Loucy (cell line): ENCODE measurements at regions not wholly inside any gene's neighbourhood (a gene's known extent, or its start where the extent isn't known, plus 50 kb on each side); places are given as distances from the start of the nearest gene placed in this dataset.

Experiments used
- H2AFZ ChIP-seq: fragments of 200-600 bp; sonication (generic); 2 replicates; pipeline ENCODE4 v1.6.0; 2016; ENCODE audit warnings: antibody characterized with exemption, mild to moderate bottlenecking, low read length, moderate library complexity
- H3F3A ChIP-seq: fragments of 200-600 bp; 2 replicates; pipeline ENCODE4 v1.6.0; 2016; ENCODE audit warnings: antibody characterized with exemption, low read depth, mild to moderate bottlenecking
- H3K27me3 ChIP-seq: fragments of 200-600 bp; sonication (generic); 2 replicates; pipeline ENCODE4 v1.6.1; 2014; ENCODE audit warnings: low read length, mild to moderate bottlenecking; ENCODE audit not compliant: insufficient read depth, poor library complexity, severe bottlenecking
- H3K36me3 ChIP-seq: fragments of 200-600 bp; sonication (generic); 2 replicates; pipeline ENCODE4 v1.6.1; 2016; ENCODE audit warnings: low read length; ENCODE audit not compliant: insufficient read depth
- H3K4me1 ChIP-seq: fragments of 200-600 bp; sonication (generic); 2 replicates; pipeline ENCODE4 v1.5.1; 2014; ENCODE audit warnings: low read length, mild to moderate bottlenecking; ENCODE audit not compliant: insufficient read depth, poor library complexity, severe bottlenecking
- H3K4me2 ChIP-seq: fragments of 200-600 bp; sonication (generic); 2 replicates; pipeline ENCODE4 v1.6.0; 2014; ENCODE audit warnings: antibody characterized with exemption, low read length, low read depth, mild to moderate bottlenecking; ENCODE audit not compliant: poor library complexity, severe bottlenecking
- H3K4me3 ChIP-seq: fragments of 200-600 bp; sonication (generic); 2 replicates; pipeline ENCODE4 v1.5.1; 2014; ENCODE audit warnings: low read length, mild to moderate bottlenecking, mixed read lengths; ENCODE audit not compliant: poor library complexity, severe bottlenecking
- H3K79me2 ChIP-seq: fragments of 200-600 bp; sonication (generic); 2 replicates; pipeline ENCODE4 v1.6.1; 2014; ENCODE audit warnings: low read length; ENCODE audit not compliant: insufficient read depth
- H3K9ac ChIP-seq: fragments of 200-600 bp; sonication (generic); 2 replicates; pipeline ENCODE4 v1.6.0; 2014; ENCODE audit warnings: mild to moderate bottlenecking, low read depth, low read length, moderate library complexity; ENCODE audit not compliant: poor library complexity, severe bottlenecking
- H3K9me2 ChIP-seq: fragments of 200-600 bp; sonication (generic); replicated peaks from 2 replicates; pipeline ENCODE4 v1.6.1; 2016; ENCODE audit warnings: low read depth, low read length, mixed read lengths
- H3K9me3 ChIP-seq: fragments of 200-600 bp; sonication (generic); 2 replicates; pipeline ENCODE4 v1.6.1; 2014; ENCODE audit warnings: mild to moderate bottlenecking, antibody characterized with exemption, low read length, low read depth; ENCODE audit not compliant: insufficient read depth
- H4K20me1 ChIP-seq: fragments of 200-600 bp; sonication (generic); 2 replicates; pipeline ENCODE4 v1.6.0; 2014; ENCODE audit warnings: antibody characterized with exemption, low read length, mild to moderate bottlenecking; ENCODE audit not compliant: insufficient read depth, poor library complexity, severe bottlenecking
- CTCF ChIP-seq: fragments of 200-600 bp; sonication (generic); conservative IDR thresholded peaks from 2 replicates; pipeline ENCODE4 v1.5.1; 2014; ENCODE audit warnings: mild to moderate bottlenecking, antibody characterized with exemption, low read length
- EZH2phosphoT487 ChIP-seq: fragments of 200-600 bp; IDR thresholded peaks from 2 replicates; pipeline ENCODE4 v1.6.1; 2018; ENCODE audit warnings: antibody characterized with exemption, mild to moderate bottlenecking, moderate library complexity, borderline replicate concordance

- Histone ChIP-seq H2AFZ (no peak overlapping the region), H3F3A (no peaks in the 10 kb centered on the region), H3K36me3 (no peaks in the 10 kb centered on the region), H3K4me3 (no peak overlapping the region), H3K4me2 (no peak overlapping the region), H3K27me3 (no peaks in the 10 kb centered on the region), H3K79me2 (no peaks in the 10 kb centered on the region), H3K4me1 (no peaks in the 10 kb centered on the region), H3K9me3 (no peaks in the 10 kb centered on the region), H3K9ac (no peak overlapping the region), H3K9me2 (no peaks in the 10 kb centered on the region), H4K20me1 (no peaks in the 10 kb centered on the region)
- no peak for TF ChIP-seq CTCF
Observed at GRCh38 chr2:21244161-21244560, 120.4 kb downstream of the TDRD15 start.

GRCh38 chr2:21245565-21245964, 121.8 kb downstream of the TDRD15 start:
- no peaks in the 10 kb centered on the region for H4K20me1 ChIP-seq
- TF ChIP-seq CTCF (no peak), EZH2phosphoT487 (no peak)
- H3K36me3 ChIP-seq: no peaks in the 10 kb centered on the region
- H2AFZ ChIP-seq: no peak overlapping the region
- H3K9me2 ChIP-seq: no peaks in the 10 kb centered on the region
- no peaks in the 10 kb centered on the region for H3K4me1 ChIP-seq
- H3K79me2 ChIP-seq: no peaks in the 10 kb centered on the region
- no peaks in the 10 kb centered on the region for H3K9me3 ChIP-seq
- H3K27me3 ChIP-seq: no peaks in the 10 kb centered on the region
- no peak overlapping the region for H3K4me2 ChIP-seq
- H3K4me3 ChIP-seq: no peak overlapping the region
- no peak overlapping the region for H3K9ac ChIP-seq
- no peaks in the 10 kb centered on the region for H3F3A ChIP-seq

- no peaks in the 10 kb centered on the region for H3K79me2 ChIP-seq
- no peaks in the 10 kb centered on the region for H3K27me3 ChIP-seq
- no peaks in the 10 kb centered on the region for H4K20me1 ChIP-seq
- no peak overlapping the region for H3K4me3 ChIP-seq
- no peak for TF ChIP-seq EZH2phosphoT487
- TF ChIP-seq CTCF: no peak
- H3K4me2 ChIP-seq: no peak overlapping the region
- no peak overlapping the region for H3K9ac ChIP-seq
- H3K36me3 ChIP-seq: no peaks in the 10 kb centered on the region
- H3F3A ChIP-seq: no peaks in the 10 kb centered on the region
- H2AFZ ChIP-seq: no peak overlapping the region
- H3K9me2 ChIP-seq: no peaks in the 10 kb centered on the region
- no peaks in the 10 kb centered on the region for H3K4me1 ChIP-seq
- no peaks in the 10 kb centered on the region for H3K9me3 ChIP-seq
Observed at GRCh38 chr2:21249367-21249766, 125.6 kb downstream of the TDRD15 start.
